T-cell (primary cell): ENCODE measurements at regions not wholly inside any gene's neighbourhood (a gene's known extent, or its start where the extent isn't known, plus 50 kb on each side); places are given as distances from the start of the nearest gene placed in this dataset.
"Not testable (repeated sequence)": the region's sequence is repeated elsewhere in the genome, so short reads cannot be mapped to it uniquely, and the experiment has no call there.

Source experiments
- ATAC-seq, 4 experiments: fragments of 200-7000 bp in 3 of 4; fragments of 150-1000 bp in 1 of 4; cut with Tn5 transposase; replicated peaks in 1 of 4; 1 replicate in 3 of 4; 2 replicates in 1 of 4; pipeline ENCODE4 v1.10.0; 2021; ENCODE audit warnings: moderate library complexity in 3 of 4, mild to moderate bottlenecking in 2 of 4, moderate number of reproducible peaks in 1 of 4
- CTCF ChIA-PET, 2 donors: fragments of 300-600 bp; sonication (Branson Sonifier 250); formaldehyde crosslinking; loops; one replicate each; lab custom pipeline; 2022; ENCODE audit warnings: antibody characterized with exemption in 2 of 2; lab: Charles Lee
- POLR2A ChIA-PET, 2 donors: fragments of 300-600 bp; sonication (Branson Sonifier 250); formaldehyde crosslinking; loops; one replicate each; lab custom pipeline; 2022; ENCODE audit warnings: antibody characterized with exemption in 2 of 2; lab: Charles Lee
- DNase-seq, 35 experiments: peaks; one replicate each; pipeline versions ENCODE4 v3.0.0 to v3.0.0-alpha.2; 2013 to 2023
- H3K27ac ChIP-seq: one replicate; pipeline ENCODE4 v1.5.1; 2013; ENCODE audit warnings: low read length
- H3K27me3 ChIP-seq, 2 experiments: replicated peaks in 1 of 2; 1 replicate in 1 of 2; 2 replicates in 1 of 2; pipeline versions ENCODE4 v1.6.1 to v1.7.0; 2013; ENCODE audit warnings: low read length in 1 of 2, mixed read lengths in 1 of 2; ENCODE audit not compliant: control insufficient read depth in 2 of 2, insufficient read depth in 2 of 2; ENCODE audit errors: extremely low read depth in 1 of 2
- H3K36me3 ChIP-seq, 2 donors: 1 replicate in 1 of 2; 2 replicates in 1 of 2; pipeline versions ENCODE4 v1.6.1 to v1.7.0; 2013; ENCODE audit warnings: low read length in 1 of 2; ENCODE audit not compliant: control insufficient read depth in 2 of 2, insufficient read depth in 1 of 2; ENCODE audit errors: extremely low read depth in 1 of 2
- H3K4me1 ChIP-seq, 2 experiments: 1 replicate in 1 of 2; 2 replicates in 1 of 2; pipeline versions ENCODE4 v1.6.1 to v1.7.0; 2013; ENCODE audit warnings: low read length in 2 of 2, mixed read lengths in 1 of 2; ENCODE audit not compliant: insufficient read depth in 2 of 2, control insufficient read depth in 1 of 2; ENCODE audit errors: extremely low read depth in 1 of 2
- H3K4me3 ChIP-seq, 2 donors: 1 replicate in 1 of 2; 2 replicates in 1 of 2; pipeline versions ENCODE4 v1.5.1 to v1.7.0; 2013; ENCODE audit warnings: mild to moderate bottlenecking in 2 of 2, low read length in 1 of 2, moderate library complexity in 1 of 2; ENCODE audit not compliant: control insufficient read depth in 1 of 2; ENCODE audit errors: extremely low read depth in 1 of 2
- H3K9me3 ChIP-seq: 2 replicates; pipeline ENCODE4 v1.7.0; 2013
- H3K27ac Mint-ChIP-seq, 2 donors: one replicate each; pipeline ENCODE4 v1.8.0; 2020 to 2021; ENCODE audit warnings: mild to moderate bottlenecking in 2 of 2, mixed read lengths in 2 of 2
- H3K27me3 Mint-ChIP-seq, 2 donors: one replicate each; pipeline ENCODE4 v1.8.0; 2021 to 2022; ENCODE audit warnings: mixed read lengths in 2 of 2
- H3K36me3 Mint-ChIP-seq: one replicate; pipeline ENCODE4 v1.8.0; 2021; ENCODE audit warnings: mixed read lengths
- H3K4me1 Mint-ChIP-seq, 3 donors: one replicate each; pipeline ENCODE4 v1.8.0; 2020 to 2022; ENCODE audit warnings: mixed read lengths in 3 of 3, mild to moderate bottlenecking in 1 of 3
- H3K4me3 Mint-ChIP-seq, 3 donors: one replicate each; pipeline ENCODE4 v1.8.0; 2020 to 2022; ENCODE audit warnings: mild to moderate bottlenecking in 3 of 3, mixed read lengths in 3 of 3, moderate library complexity in 3 of 3
- H3K9me3 Mint-ChIP-seq, 3 donors: one replicate each; pipeline ENCODE4 v1.8.0; 2020 to 2022; ENCODE audit warnings: mixed read lengths in 3 of 3
- WGBS: methylation state at CpG from one replicate; pipeline ENCODE4 v1.1.5; 2013; ENCODE audit warnings: missing lambda C conversion rate; ENCODE audit not compliant: insufficient coverage; 5-methylcytosine and 5-hydroxymethylcytosine counted together

DNA sequence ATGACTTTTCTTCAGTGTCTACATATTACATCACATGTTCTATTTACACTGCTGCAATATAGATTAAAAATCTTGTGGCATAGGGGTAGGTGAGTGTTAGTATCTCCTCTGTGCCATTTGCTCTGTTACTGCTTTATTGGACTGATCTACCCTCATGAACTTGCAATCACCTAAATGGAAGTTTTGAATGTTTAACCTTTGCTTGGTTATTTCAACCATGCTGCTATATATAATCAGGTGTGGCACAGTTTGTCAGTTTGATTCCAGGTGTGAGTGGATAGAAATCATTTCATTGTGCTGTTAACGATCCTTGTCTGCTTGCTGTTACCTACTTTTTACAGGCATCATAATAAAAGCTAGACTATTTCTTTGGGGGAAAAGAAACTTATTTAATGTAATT lies 157.1 kb upstream of the APOOL start:
- H3K4me1 Mint-ChIP-seq, POLR2A ChIA-PET, H3K36me3 Mint-ChIP-seq, H3K4me3 ChIP-seq, H3K36me3 ChIP-seq, H3K4me1 ChIP-seq, H3K27ac ChIP-seq, H3K27me3 Mint-ChIP-seq, H3K4me3 Mint-ChIP-seq, H3K27ac Mint-ChIP-seq, H3K27me3 ChIP-seq, DNase-seq, ATAC-seq, CTCF ChIA-PET, H3K9me3 ChIP-seq: not testable (repeated sequence)
- no CpG with 5 or more reads among the region's 1 CpG for WGBS
- H3K9me3 Mint-ChIP-seq, result peaks cover 8 to 12% (median 9%) of the 10 kb centered on the region in 3 donors

GRCh38 chrX:84851183-84851582 lies 152.5 kb upstream of the APOOL start:
- DNase-seq, H3K27ac ChIP-seq, H3K4me1 Mint-ChIP-seq, H3K36me3 Mint-ChIP-seq, H3K36me3 ChIP-seq, H3K27ac Mint-ChIP-seq, H3K27me3 Mint-ChIP-seq, H3K4me1 ChIP-seq, H3K4me3 ChIP-seq, ATAC-seq, H3K27me3 ChIP-seq, H3K4me3 Mint-ChIP-seq, CTCF ChIA-PET, H3K9me3 ChIP-seq, POLR2A ChIA-PET: not testable (repeated sequence)
- WGBS, result no CpG with 5 or more reads among the region's 3 CpGs
- peaks cover 12 to 15% (median 14%) of the 10 kb centered on the region in 3 donors for H3K9me3 Mint-ChIP-seq

DNA sequence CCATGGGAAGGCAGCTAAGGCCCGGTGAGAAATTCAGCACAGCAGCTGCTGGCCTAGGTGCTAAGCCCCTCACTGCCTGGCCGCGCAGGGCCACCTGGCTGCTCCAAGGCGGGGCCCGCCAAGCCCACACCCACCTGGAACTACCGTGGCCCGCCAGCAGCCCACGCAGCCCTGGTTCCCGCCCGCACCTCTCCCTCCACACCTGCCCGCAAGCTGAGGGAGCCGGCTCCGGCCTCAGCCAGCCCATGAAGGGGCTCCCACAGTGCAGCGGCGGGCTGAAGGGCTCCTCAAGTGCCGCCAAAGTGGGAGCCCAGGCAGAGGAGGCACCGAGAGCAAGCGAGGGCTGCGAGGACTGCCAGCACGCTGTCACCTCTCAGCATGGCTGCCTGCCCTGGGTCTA lies 146.9 kb upstream of the APOOL start:
- DNase-seq, H3K4me3 Mint-ChIP-seq, H3K4me1 Mint-ChIP-seq, H3K36me3 Mint-ChIP-seq, H3K27me3 Mint-ChIP-seq, H3K4me1 ChIP-seq, H3K4me3 ChIP-seq, POLR2A ChIA-PET, H3K9me3 Mint-ChIP-seq, H3K36me3 ChIP-seq, H3K9me3 ChIP-seq, H3K27me3 ChIP-seq, CTCF ChIA-PET, ATAC-seq, H3K27ac Mint-ChIP-seq, H3K27ac ChIP-seq: not testable (repeated sequence)
- WGBS, result 90% methylated on average over 2 of the region's 20 CpGs

DNA sequence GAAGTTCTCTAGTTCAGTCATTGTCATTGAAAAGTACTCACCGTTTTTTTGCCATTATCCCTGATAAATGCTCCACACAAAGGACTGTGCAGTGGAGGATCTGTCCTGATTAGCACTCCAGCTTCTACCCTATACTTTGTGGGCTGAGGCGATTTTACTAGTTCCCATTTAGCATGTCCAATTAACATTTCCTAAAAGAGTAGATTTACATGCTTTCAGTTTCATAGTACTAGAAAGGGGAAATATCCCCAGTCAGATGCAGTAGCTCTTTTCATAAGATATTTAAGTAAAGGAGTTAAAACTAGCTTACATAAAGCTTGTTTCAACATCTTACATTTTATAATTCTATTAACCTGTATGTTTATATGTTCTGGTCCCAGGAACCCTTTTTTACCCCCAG lies 144.9 kb upstream of the APOOL start:
- H3K36me3 Mint-ChIP-seq, H3K4me3 ChIP-seq, CTCF ChIA-PET, H3K27me3 ChIP-seq, H3K27ac Mint-ChIP-seq, H3K4me1 Mint-ChIP-seq, H3K4me1 ChIP-seq, ATAC-seq, POLR2A ChIA-PET, H3K36me3 ChIP-seq, H3K27me3 Mint-ChIP-seq, H3K27ac ChIP-seq, DNase-seq, H3K4me3 Mint-ChIP-seq, H3K9me3 ChIP-seq, H3K9me3 Mint-ChIP-seq: not testable (repeated sequence)
- no CpG with 5 or more reads among the region's 2 CpGs for WGBS

DNA sequence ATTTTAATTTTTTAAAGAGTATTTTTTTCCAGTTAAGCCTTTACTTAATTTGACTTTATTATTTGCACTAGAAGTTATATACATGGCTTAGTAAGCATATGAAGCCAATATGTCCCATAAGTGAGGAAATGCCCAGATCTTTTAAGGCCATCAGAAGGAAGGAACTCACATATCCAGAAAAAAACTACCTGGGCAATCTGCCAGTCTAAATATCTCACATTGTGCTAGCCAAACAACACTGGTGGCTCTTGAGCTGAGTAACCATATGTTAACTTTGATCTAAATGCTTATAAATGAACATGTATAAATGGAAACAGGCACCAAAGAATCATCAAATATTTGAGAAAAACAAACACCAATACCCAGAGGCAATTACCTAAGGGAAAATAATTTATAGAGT lies 138.6 kb upstream of the APOOL start:
- DNase-seq, result no peak
- CTCF ChIA-PET, result no interaction called here
- Histone ChIP-seq H3K4me1 (no peaks in the 10 kb centered on the region), H3K27ac (no peak overlapping the region), H3K9me3 (no peaks in the 10 kb centered on the region), H3K27me3 (no peaks in the 10 kb centered on the region), H3K36me3 (no peaks in the 10 kb centered on the region), H3K4me3 (no peak overlapping the region)
- Mint-ChIP-seq H3K4me1 (no peaks in the 10 kb centered on the region), H3K9me3 (no peaks in the 10 kb centered on the region), H3K4me3 (no peak overlapping the region), H3K27me3 (no peaks in the 10 kb centered on the region), H3K27ac (no peak overlapping the region), H3K36me3 (no peaks in the 10 kb centered on the region)
- POLR2A ChIA-PET, result no interaction called here
- no peak for ATAC-seq

DNA sequence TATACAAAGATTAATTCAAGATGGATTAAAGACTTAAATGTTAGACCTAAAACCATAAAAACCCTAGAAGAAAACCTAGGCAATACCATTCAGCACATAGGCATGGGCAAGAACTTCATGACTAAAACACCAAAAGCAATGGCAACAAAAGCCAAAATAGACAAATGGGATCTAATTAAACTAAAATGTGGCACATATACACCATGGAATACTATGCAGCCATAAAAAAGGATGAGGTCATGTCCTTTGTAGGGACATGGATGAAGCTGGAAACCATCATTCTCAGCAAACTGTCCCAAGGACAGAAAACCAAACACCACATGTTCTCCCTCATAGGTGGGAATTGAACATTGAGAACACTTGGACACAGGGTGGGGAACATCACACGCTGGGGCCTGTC lies 133.4 kb upstream of the APOOL start:
- H3K4me1 Mint-ChIP-seq, H3K9me3 ChIP-seq, H3K27me3 Mint-ChIP-seq, H3K4me3 Mint-ChIP-seq, H3K27me3 ChIP-seq, ATAC-seq, CTCF ChIA-PET, H3K36me3 Mint-ChIP-seq, H3K9me3 Mint-ChIP-seq, H3K27ac ChIP-seq, H3K4me1 ChIP-seq, H3K36me3 ChIP-seq, POLR2A ChIA-PET, DNase-seq, H3K27ac Mint-ChIP-seq, H3K4me3 ChIP-seq: not testable (repeated sequence)
- WGBS, result no CpG with 5 or more reads among the region's 1 CpG

DNA sequence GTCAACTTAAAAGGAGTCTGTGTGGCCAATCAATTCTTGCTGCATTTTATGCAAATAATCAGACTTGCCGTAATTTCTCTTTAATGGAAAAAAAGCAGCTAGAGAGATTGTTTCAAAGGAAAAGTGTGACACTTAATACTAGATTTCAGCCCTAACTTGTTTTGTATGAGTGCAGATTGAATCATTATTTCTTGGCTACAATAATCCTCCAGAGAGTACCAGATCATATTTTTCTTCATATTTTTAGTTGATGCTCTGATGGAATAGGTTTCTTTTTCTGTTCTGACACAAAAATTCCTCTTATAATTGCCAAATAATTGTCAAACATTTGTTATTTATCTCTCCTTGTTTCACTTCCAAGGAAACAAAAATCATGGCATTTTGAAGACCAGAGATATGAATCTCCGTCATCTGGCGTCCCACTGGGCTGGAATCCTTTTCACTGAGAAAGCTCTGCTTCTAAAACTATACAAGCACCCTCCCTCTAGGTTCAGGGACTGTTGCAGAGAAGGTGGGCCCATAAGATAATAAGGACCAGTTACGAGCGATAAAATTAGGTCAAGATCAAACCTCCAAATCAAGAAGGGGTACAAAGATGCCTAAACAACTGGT lies 131.4 kb upstream of the APOOL start:
- WGBS, result no CpG with 5 or more reads among the region's 5 CpGs
- H3K9me3 Mint-ChIP-seq, H3K4me3 Mint-ChIP-seq, CTCF ChIA-PET, H3K36me3 Mint-ChIP-seq, H3K4me3 ChIP-seq, H3K4me1 ChIP-seq, POLR2A ChIA-PET, DNase-seq, ATAC-seq, H3K27me3 ChIP-seq, H3K27me3 Mint-ChIP-seq, H3K9me3 ChIP-seq, H3K36me3 ChIP-seq, H3K27ac ChIP-seq, H3K4me1 Mint-ChIP-seq, H3K27ac Mint-ChIP-seq: not testable (repeated sequence)
